Tibial artery (tissue), 4 donors: ENCODE measurements at regions not wholly inside any gene's neighbourhood (a gene's known extent, or its start where the extent isn't known, plus 50 kb on each side); places are given as distances from the start of the nearest gene placed in this dataset.
"Not testable (repeated sequence)": the region's sequence is repeated elsewhere in the genome, so short reads cannot be mapped to it uniquely, and the experiment has no call there.

Source experiments
- DNase-seq, 2 donors: peaks; one replicate each; pipeline ENCODE4 v3.0.0-alpha.2; 2019
- H3K27ac ChIP-seq, 2 donors: fragments of 200-600 bp; sonication (generic) in 1 of 2; 1 replicate in 1 of 2; 2 replicates in 1 of 2; pipeline ENCODE4 v1.5.1; 2018 to 2019; ENCODE audit warnings: mild to moderate bottlenecking in 1 of 2
- H3K27me3 ChIP-seq, 2 donors: fragments of 200-600 bp; sonication (generic) in 1 of 2; one replicate each; pipeline versions ENCODE4 v1.5.1 to v1.6.0; 2016 to 2019
- H3K36me3 ChIP-seq, 3 donors: fragments of 200-600 bp; sonication (generic) in 2 of 3; one replicate each; pipeline ENCODE4 v1.5.1; 2016 to 2019; ENCODE audit warnings: mild to moderate bottlenecking in 2 of 3
- H3K4me1 ChIP-seq, 4 donors: fragments of 200-600 bp; sonication (generic) in 2 of 4; 1 replicate in 3 of 4; 2 replicates in 1 of 4; pipeline ENCODE4 v1.5.1; 2016 to 2019
- H3K4me3 ChIP-seq, 2 donors: fragments of 200-600 bp; sonication (generic) in 1 of 2; 1 replicate in 1 of 2; 2 replicates in 1 of 2; pipeline ENCODE4 v1.5.1; 2018 to 2019; ENCODE audit warnings: mild to moderate bottlenecking in 2 of 2
- H3K9me3 ChIP-seq, 3 donors: fragments of 200-600 bp; sonication (generic) in 1 of 3; one replicate each; pipeline ENCODE4 v1.5.1; 2016 to 2019
- CTCF ChIP-seq, 2 experiments: fragments of 200-600 bp in 1 of 2; fragments of 450-650 bp in 1 of 2; IDR thresholded peaks; one replicate each; pipeline ENCODE4 v1.5.1; 2017 to 2019; ENCODE audit warnings: antibody characterized with exemption in 2 of 2, mild to moderate bottlenecking in 1 of 2, moderate library complexity in 1 of 2
- intact Hi-C: fragments of 100-400 bp; cut with DNase I; formaldehyde crosslinking; loops from one replicate; pipeline ENCODE4 v1.15.0; 2023; ENCODE audit warnings: low total_unique reads

DNA sequence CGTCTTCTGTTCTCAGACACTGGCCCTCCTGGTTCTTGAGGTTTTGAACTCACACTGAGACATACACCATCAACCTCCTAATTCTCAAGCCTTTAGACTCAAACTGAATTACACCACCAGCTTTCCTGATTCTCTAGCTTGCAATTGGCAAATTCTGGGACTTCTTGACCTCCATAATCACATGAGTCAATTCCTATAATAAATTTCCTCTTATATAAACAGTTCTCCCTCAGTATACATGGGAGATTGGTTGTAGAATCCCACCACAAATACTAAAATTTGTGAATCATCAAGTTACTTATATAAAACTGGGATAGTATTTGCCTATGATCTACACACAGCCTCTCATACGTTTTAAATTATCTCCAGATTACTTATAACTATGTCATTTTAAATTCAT is 162.2 kb downstream of the DIO2 start:
- DNase-seq, result no peak
- Histone ChIP-seq H3K9me3 (no peaks in the 10 kb centered on the region), H3K4me3 (no peak overlapping the region), H3K27me3 (no peaks in the 10 kb centered on the region), H3K27ac (no peak overlapping the region), H3K4me1 (no peaks in the 10 kb centered on the region), H3K36me3 (no peaks in the 10 kb centered on the region)
- TF ChIP-seq CTCF (IDR thresholded peaks at IDR 0.05), result no peak
- intact Hi-C loops, result no loop called here

DNA sequence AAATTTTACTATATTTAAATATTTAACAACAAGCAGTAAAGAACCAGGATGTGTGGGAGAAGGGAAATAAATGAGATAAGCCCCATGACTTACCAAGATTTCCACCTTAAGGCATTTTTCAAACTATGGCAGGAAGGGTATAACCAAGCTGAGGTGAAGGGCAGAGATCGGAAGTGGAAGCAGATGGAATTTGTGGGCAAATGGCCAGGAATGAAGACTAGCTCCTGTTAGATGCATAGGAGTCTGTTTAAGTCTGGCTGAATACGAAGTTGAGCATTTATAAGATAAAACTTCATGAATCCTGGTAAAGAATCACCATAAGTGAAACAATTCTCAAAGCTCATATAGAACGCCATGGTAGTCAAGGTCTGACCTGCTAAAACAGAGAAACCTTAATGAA is 163.5 kb downstream of the DIO2 start:
- H3K4me3 ChIP-seq, result no peak overlapping the region
- no peaks in the 10 kb centered on the region for H3K4me1 ChIP-seq
- no peaks in the 10 kb centered on the region for H3K36me3 ChIP-seq
- DNase-seq, result no peak
- H3K27me3 ChIP-seq, result no peaks in the 10 kb centered on the region
- no peak for TF ChIP-seq CTCF (IDR thresholded peaks at IDR 0.05)
- intact Hi-C loops, result no loop called here
- no peak overlapping the region for H3K27ac ChIP-seq
- H3K9me3 ChIP-seq, result no peaks in the 10 kb centered on the region

DNA sequence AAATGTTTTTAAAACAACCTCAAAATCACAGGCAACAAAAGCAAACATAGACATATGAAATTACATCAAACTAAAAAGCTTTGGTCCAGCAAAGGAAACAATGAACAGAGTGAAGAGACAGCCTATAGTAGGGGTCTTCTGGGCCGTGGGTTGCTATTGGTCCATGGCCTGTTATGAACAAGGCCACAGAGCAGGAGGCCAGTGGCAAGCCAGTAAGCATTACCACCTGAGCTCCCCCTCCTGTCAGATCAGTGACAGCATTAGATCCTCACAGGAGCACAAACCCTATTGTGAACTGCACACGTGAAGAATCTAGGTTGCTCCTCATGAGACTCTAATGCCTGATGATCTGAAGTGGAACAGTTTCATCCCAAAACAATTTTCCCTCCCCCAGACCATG is 174.0 kb downstream of the DIO2 start:
- Histone ChIP-seq H3K9me3 (no peaks in the 10 kb centered on the region), H3K27me3 (no peaks in the 10 kb centered on the region), H3K4me3 (no peak overlapping the region), H3K4me1 (no peaks in the 10 kb centered on the region), H3K36me3 (no peaks in the 10 kb centered on the region), H3K27ac (no peak overlapping the region)
- intact Hi-C loops, result no loop called here
- no peak for TF ChIP-seq CTCF (IDR thresholded peaks at IDR 0.05)
- no peak for DNase-seq

DNA sequence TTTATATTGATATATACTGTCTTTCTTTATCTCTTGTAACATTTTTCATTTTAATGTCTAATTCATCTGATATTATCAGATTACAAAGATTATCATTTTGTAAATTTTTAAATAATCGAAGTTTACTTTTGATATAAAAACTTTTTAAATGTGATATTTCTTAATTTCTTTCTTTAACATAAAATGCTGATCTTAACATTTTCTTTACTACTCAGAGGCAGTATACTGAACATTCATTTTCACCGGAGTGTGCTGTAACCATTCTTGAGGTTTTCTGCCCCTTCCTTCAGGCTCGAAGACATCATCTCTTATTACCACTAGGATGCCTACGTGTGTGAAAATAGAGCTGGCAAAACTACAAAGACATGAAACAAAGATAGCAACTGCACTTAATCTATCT is 186.9 kb downstream of the DIO2 start:
- Histone ChIP-seq H3K4me1 (no peaks in the 10 kb centered on the region), H3K9me3 (no peaks in the 10 kb centered on the region), H3K27me3 (no peaks in the 10 kb centered on the region), H3K36me3 (no peaks in the 10 kb centered on the region), H3K27ac (no peak overlapping the region), H3K4me3 (no peak overlapping the region)
- no peak for TF ChIP-seq CTCF (IDR thresholded peaks at IDR 0.05)
- intact Hi-C loops, result no loop called here
- no peak for DNase-seq

DNA sequence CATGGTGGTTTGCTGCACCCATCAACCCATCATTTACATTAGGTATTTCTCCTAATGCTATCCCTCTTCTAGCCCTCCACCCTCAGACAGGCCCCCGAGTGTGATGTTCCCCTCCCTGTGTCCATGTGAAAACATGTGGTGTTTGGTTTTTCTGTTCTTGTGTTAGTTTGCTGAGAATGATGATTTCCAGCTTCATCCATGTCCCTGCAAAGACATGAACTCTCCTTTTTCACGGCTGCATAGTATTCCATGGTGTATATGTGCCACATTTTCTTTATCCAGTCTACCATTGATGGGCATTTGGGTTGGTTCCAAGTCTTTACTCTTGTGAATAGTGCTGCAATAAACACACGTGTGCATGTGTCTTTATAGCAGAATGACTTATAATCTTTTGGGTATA is 192.8 kb downstream of the DIO2 start:
- H3K27ac ChIP-seq, H3K9me3 ChIP-seq, DNase-seq, H3K36me3 ChIP-seq, H3K4me3 ChIP-seq, H3K27me3 ChIP-seq, intact Hi-C loops, H3K4me1 ChIP-seq: not testable (repeated sequence)

- H3K9me3 ChIP-seq, result no peaks in the 10 kb centered on the region
- no peaks in the 10 kb centered on the region for H3K36me3 ChIP-seq
- no peak for TF ChIP-seq CTCF (IDR thresholded peaks at IDR 0.05)
- intact Hi-C loops, result no loop called here
- no peaks in the 10 kb centered on the region for H3K4me1 ChIP-seq
- H3K27ac ChIP-seq, result no peak overlapping the region
- no peak for DNase-seq
- no peak overlapping the region for H3K4me3 ChIP-seq
- H3K27me3 ChIP-seq, result no peaks in the 10 kb centered on the region
Observed at GRCh38 chr14:80017795-80018194, 193.5 kb downstream of the DIO2 start.

GRCh38 chr14:80010245-80010644 is 201.1 kb downstream of the DIO2 start:
- H3K27ac ChIP-seq, H3K4me3 ChIP-seq, intact Hi-C loops, H3K36me3 ChIP-seq, DNase-seq, H3K9me3 ChIP-seq, H3K27me3 ChIP-seq, H3K4me1 ChIP-seq: not testable (repeated sequence)
